ENCODE measurements at regions not wholly inside any gene's neighbourhood (a gene's known extent, or its start where the extent isn't known, plus 50 kb on each side); places are given as distances from the start of the nearest gene placed in this dataset.

GRCh38 chr6:44530209-44530909 lies 142.9 kb downstream of the CDC5L start:
- TF ChIP-seq CTCF (optimal IDR thresholded peaks at IDR 0.05 in 1 of 3, IDR thresholded peaks at IDR 0.05 in 1 of 3, conservative IDR thresholded peaks at IDR 0.05 in 1 of 3; ENCODE audit: extremely low read depth in 1 of 3, insufficient read depth in 2 of 3, low read length in 3 of 3) (no peak), EZH2 (IDR thresholded peaks at IDR 0.05; ENCODE audit: low read length) (no peak)
